ENCODE measurements at regions not wholly inside any gene's neighbourhood (a gene's known extent, or its start where the extent isn't known, plus 50 kb on each side); places are given as distances from the start of the nearest gene placed in this dataset.

GRCh38 chr19:30115947-30116346, 173.9 kb downstream of the URI1 start:
- Histone ChIP-seq H3K4me2 (no peak overlapping the region), H3K9me3 (no peaks in the 10 kb centered on the region), H3K4me1 (no peaks in the 10 kb centered on the region), H3K4me3 (no peak overlapping the region), H3K27ac (no peak overlapping the region)
- no peak for DNase-seq (ENCODE audit: low read depth in 1 of 2, low spot score in 1 of 2)
- TF ChIP-seq EHF (CRISPR knock-in tag; IDR thresholded peaks at IDR 0.05) (no peak), ZFP36 (IDR thresholded peaks at IDR 0.05; ENCODE audit: borderline replicate concordance, partially characterized antibody) (no peak), ATOH8 (CRISPR knock-in tag; IDR thresholded peaks at IDR 0.05; ENCODE audit: low read depth) (no peak)
- ATAC-seq = no peak
- CTCF ChIA-PET = no interaction called here
- POLR2A ChIA-PET = no interaction called here
- 28% methylated on average over 2 of the region's 2 CpGs for WGBS (ENCODE audit: missing lambda C conversion rate)
- peak; percentile 98 for FAIRE-seq

GRCh38 chr19:30116530-30116929, 174.5 kb downstream of the URI1 start:
- Histone ChIP-seq H3K4me1 (no peaks in the 10 kb centered on the region), H3K9me3 (no peaks in the 10 kb centered on the region), H3K4me3 (no peak overlapping the region), H3K4me2 (no peak overlapping the region), H3K27ac (no peak overlapping the region)
- TF ChIP-seq HOXB5 (CRISPR knock-in tag; IDR thresholded peaks at IDR 0.05) = no peak
- no peak for TF ChIP-seq RNF2 (IDR thresholded peaks at IDR 0.05; ENCODE audit: borderline replicate concordance, low read depth)
- no peak for TF ChIP-seq CEBPB (IDR thresholded peaks at IDR 0.05)
- no peak for TF ChIP-seq NR3C1 (IDR thresholded peaks at IDR 0.05)
- TF ChIP-seq E2F6 (IDR thresholded peaks at IDR 0.05; ENCODE audit: borderline replicate concordance, low read depth) = no peak
- no peak for TF ChIP-seq TFCP2L1 (CRISPR knock-in tag; IDR thresholded peaks at IDR 0.05)
- TF ChIP-seq ZC3H11A (IDR thresholded peaks at IDR 0.05) = no peak
- TF ChIP-seq POLR2A (IDR thresholded peaks at IDR 0.05; ENCODE audit: low read length) = no peak
- TF ChIP-seq HDAC2 (IDR thresholded peaks at IDR 0.05) = no peak
- TF ChIP-seq MYC (IDR thresholded peaks at IDR 0.05; ENCODE audit: borderline replicate concordance, low read length) = no peak
- no peak for TF ChIP-seq EHF (CRISPR knock-in tag; IDR thresholded peaks at IDR 0.05)
- no peak for TF ChIP-seq EP300 (IDR thresholded peaks at IDR 0.05)
- TF ChIP-seq ZFP36 (IDR thresholded peaks at IDR 0.05; ENCODE audit: borderline replicate concordance, partially characterized antibody) = no peak
- no peak for FAIRE-seq
- ChIA-PET POLR2A (no interaction called here), CTCF (interaction anchor here (0.7 kb wide), 1 partner anchor 45 kb away, joined by 3 read pairs; no protein-coding TSS in a partner anchor)
- no peak for ATAC-seq
- DNase-seq (ENCODE audit: low read depth in 1 of 2, low spot score in 1 of 2) = no peak

- Histone ChIP-seq H3K9me3 (no peaks in the 10 kb centered on the region), H3K4me2 (no peak overlapping the region), H3K4me3 (no peak overlapping the region), H3K27ac (no peak overlapping the region), H3K4me1 (no peaks in the 10 kb centered on the region)
- ChIA-PET POLR2A (no interaction called here), CTCF (interaction anchor here (0.7 kb wide), 1 partner anchor 45 kb away, joined by 3 read pairs; no protein-coding TSS in a partner anchor)
- FAIRE-seq (no peak), DNase-seq (ENCODE audit: low read depth in 1 of 2, low spot score in 1 of 2) (no peak), ATAC-seq (peak in 1 of 2 experiments; percentile 9; a peak in 1 of 6 replicates)
- WGBS (ENCODE audit: missing lambda C conversion rate) = 64% methylated on average over 16 of the region's 16 CpGs
- TF ChIP-seq RAD21 (conservative IDR thresholded peaks at IDR 0.05 in 1 of 2, IDR thresholded peaks at IDR 0.05 in 1 of 2) (no peak), TFCP2L1 (CRISPR knock-in tag; IDR thresholded peaks at IDR 0.05) (no peak), NFE2L2 (conservative IDR thresholded peaks at IDR 0.05; ENCODE audit: low read length) (no peak), ESRRA (IDR thresholded peaks at IDR 0.05; ENCODE audit: borderline replicate concordance, low read length) (no peak), HOXB13 (CRISPR knock-in tag; IDR thresholded peaks at IDR 0.05; ENCODE audit: low read depth) (no peak), SMC3 (IDR thresholded peaks at IDR 0.05) (no peak), HOXA7 (CRISPR knock-in tag; IDR thresholded peaks at IDR 0.05) (no peak), HEYL (CRISPR knock-in tag; IDR thresholded peaks at IDR 0.05) (no peak), MAX (IDR thresholded peaks at IDR 0.05) (no peak), GATA3 (IDR thresholded peaks at IDR 0.05; ENCODE audit: borderline replicate concordance) (no peak), ZC3H11A (IDR thresholded peaks at IDR 0.05) (no peak), MYC (IDR thresholded peaks at IDR 0.05; ENCODE audit: borderline replicate concordance, low read length) (no peak), USF2 (IDR thresholded peaks at IDR 0.05) (no peak)
Observed at GRCh38 chr19:30116984-30117555, 175.0 kb downstream of the URI1 start.

All from A549 (cell line).